H1 (cell line): ENCODE measurements at regions not wholly inside any gene's neighbourhood (a gene's known extent, or its start where the extent isn't known, plus 50 kb on each side); places are given as distances from the start of the nearest gene placed in this dataset.

Source experiments
- ATF3 ChIP-seq: IDR thresholded peaks from 2 replicates; pipeline ENCODE4 v1.6.1; 2011; ENCODE audit warnings: low read depth, mild to moderate bottlenecking, low read length; ENCODE audit not compliant: insufficient read depth
- CTCF ChIP-seq, 3 experiments: IDR thresholded peaks; 1 replicate in 2 of 3; 2 replicates in 1 of 3; pipeline versions ENCODE4 v1.5.1 to v1.6.1; 2011; ENCODE audit warnings: low read length in 3 of 3, mild to moderate bottlenecking in 3 of 3, inconsistent platforms in 2 of 3, low read depth in 1 of 3, moderate library complexity in 1 of 3; ENCODE audit not compliant: insufficient read depth in 1 of 3; ENCODE audit errors: control extremely low read depth in 1 of 3
- EP300 ChIP-seq, 2 experiments: IDR thresholded peaks; 1 replicate in 1 of 2; 2 replicates in 1 of 2; pipeline ENCODE4 v1.6.1; 2011 to 2012; ENCODE audit warnings: low read depth in 2 of 2, low read length in 2 of 2, mild to moderate bottlenecking in 2 of 2, borderline replicate concordance in 1 of 2, inconsistent platforms in 1 of 2, moderate library complexity in 1 of 2
- EZH2 ChIP-seq: fragments of 200-600 bp; sonication (generic); IDR thresholded peaks from 2 replicates; pipeline ENCODE4 v1.7.1; 2012; ENCODE audit warnings: low read depth, mild to moderate bottlenecking, moderate library complexity, low read length, inconsistent platforms; ENCODE audit not compliant: severe bottlenecking
- FOSL1 ChIP-seq: IDR thresholded peaks from 2 replicates; pipeline ENCODE4 v1.6.1; 2011; ENCODE audit warnings: mild to moderate bottlenecking, low read depth, low read length, moderate library complexity; ENCODE audit not compliant: insufficient read depth
- HDAC2 ChIP-seq, 2 experiments: fragments of 300-600 bp in 1 of 2; sonication (generic) in 1 of 2; IDR thresholded peaks; 2 replicates each; pipeline ENCODE4 v1.6.1; 2011 to 2012; ENCODE audit warnings: low read depth in 2 of 2, low read length in 2 of 2, mild to moderate bottlenecking in 2 of 2, moderate library complexity in 2 of 2, borderline replicate concordance in 1 of 2, inconsistent platforms in 1 of 2
- HDAC6 ChIP-seq: IDR thresholded peaks from one replicate; pipeline ENCODE4 v1.7.1; 2012; ENCODE audit warnings: low read depth, mild to moderate bottlenecking, inconsistent platforms, low read length, moderate library complexity
- JUND ChIP-seq: IDR thresholded peaks from 2 replicates; pipeline ENCODE4 v1.6.1; 2011; ENCODE audit warnings: mild to moderate bottlenecking, improper control_type of control experiment, low read length
- MAX ChIP-seq: IDR thresholded peaks from 2 replicates; pipeline ENCODE4 v1.6.1; 2012; ENCODE audit warnings: inconsistent platforms
- POLR2A ChIP-seq, 2 experiments: IDR thresholded peaks; 1 replicate in 1 of 2; 2 replicates in 1 of 2; pipeline ENCODE4 v1.6.1; 2011; ENCODE audit warnings: low read depth in 2 of 2, low read length in 2 of 2, mild to moderate bottlenecking in 2 of 2; ENCODE audit errors: control extremely low read depth in 1 of 2
- SIN3A ChIP-seq, 2 experiments: IDR thresholded peaks in 1 of 2; conservative IDR thresholded peaks in 1 of 2; 2 replicates each; pipeline ENCODE4 v1.6.1; 2011 to 2012; ENCODE audit warnings: low read length in 2 of 2, improper control_type of control experiment in 1 of 2, low read depth in 1 of 2, mild to moderate bottlenecking in 1 of 2
- TAF1 ChIP-seq: IDR thresholded peaks from 2 replicates; pipeline ENCODE4 v1.6.1; 2011; ENCODE audit warnings: mild to moderate bottlenecking, low read depth, low read length
- TAF7 ChIP-seq: optimal IDR thresholded peaks from 2 replicates; pipeline ENCODE3; 2011; ENCODE audit warnings: low read depth, mild to moderate bottlenecking, inconsistent platforms, low read length, moderate library complexity, borderline replicate concordance
- USF2 ChIP-seq: IDR thresholded peaks from 2 replicates; pipeline ENCODE4 v1.6.1; 2011; ENCODE audit warnings: low read length, improper control_type of control experiment

- TF ChIP-seq CTCF (IDR thresholded peaks at IDR 0.05; ENCODE audit: control extremely low read depth in 1 of 3, insufficient read depth in 1 of 3, low read depth in 1 of 3, low read length in 3 of 3) (no peak), TAF7 (no peak), POLR2A (IDR thresholded peaks at IDR 0.05; ENCODE audit: control extremely low read depth in 1 of 2, low read depth in 2 of 2, low read length in 2 of 2) (no peak), EZH2 (no peak), EP300 (IDR thresholded peaks at IDR 0.05; ENCODE audit: borderline replicate concordance in 1 of 2, low read depth in 2 of 2, low read length in 2 of 2) (no peak), HDAC6 (no peak), MAX (no peak), USF2 (no peak), JUND (no peak), FOSL1 (no peak), TAF1 (no peak), SIN3A (conservative IDR thresholded peaks at IDR 0.05 in 1 of 2, IDR thresholded peaks at IDR 0.05 in 1 of 2; ENCODE audit: low read depth in 1 of 2, low read length in 2 of 2) (no peak), HDAC2 (IDR thresholded peaks at IDR 0.05; ENCODE audit: borderline replicate concordance in 1 of 2, low read depth in 2 of 2, low read length in 2 of 2) (no peak), ATF3 (no peak)
Measured at GRCh38 chr1:234748713-234749112, 138.7 kb upstream of the IRF2BP2 start.
